CD4-positive, CD25-positive, alpha-beta regulatory T cell (primary cell): ENCODE measurements at regions not wholly inside any gene's neighbourhood (a gene's known extent, or its start where the extent isn't known, plus 50 kb on each side); places are given as distances from the start of the nearest gene placed in this dataset.

Experiments used
- ATAC-seq, 2 donors: fragments of 150-1000 bp; cut with Tn5 transposase; one replicate each; pipeline ENCODE4 v1.10.0; 2021; ENCODE audit warnings: low read depth in 2 of 2, moderate number of reproducible peaks in 2 of 2, moderate library complexity in 1 of 2
- DNase-seq, 3 donors: peaks; one replicate each; pipeline versions ENCODE4 v3.0.0 to v3.0.0-alpha.2; 2012 to 2022; ENCODE audit warnings: mixed read lengths in 1 of 3
- H3K27ac ChIP-seq: one replicate; pipeline ENCODE4 v1.7.0; 2013; ENCODE audit warnings: mild to moderate bottlenecking, low read length; ENCODE audit not compliant: insufficient read depth, poor library complexity, severe bottlenecking
- H3K27me3 ChIP-seq: one replicate; pipeline ENCODE4 v1.7.0; 2013; ENCODE audit warnings: low read length; ENCODE audit not compliant: control insufficient read depth, insufficient read depth
- H3K36me3 ChIP-seq: one replicate; pipeline ENCODE4 v1.7.0; 2013; ENCODE audit warnings: mild to moderate bottlenecking, low read length, moderate library complexity; ENCODE audit not compliant: control insufficient read depth, insufficient read depth
- H3K4me1 ChIP-seq: 2 replicates; pipeline ENCODE4 v1.7.0; 2013; ENCODE audit warnings: mild to moderate bottlenecking, low read length; ENCODE audit not compliant: insufficient read depth, control insufficient read depth, poor library complexity, severe bottlenecking
- H3K4me3 ChIP-seq: one replicate; pipeline ENCODE4 v1.7.0; 2013; ENCODE audit warnings: low read depth, mild to moderate bottlenecking, low read length, moderate library complexity
- H3K9me3 ChIP-seq, 2 experiments: 1 replicate in 1 of 2; 2 replicates in 1 of 2; pipeline ENCODE4 v1.7.0; 2013; ENCODE audit warnings: low read length in 2 of 2, mild to moderate bottlenecking in 1 of 2, moderate library complexity in 1 of 2; ENCODE audit not compliant: control insufficient read depth in 2 of 2
- H3K27ac Mint-ChIP-seq, 3 donors: one replicate each; pipeline ENCODE4 v1.8.0; 2020 to 2022; ENCODE audit warnings: mild to moderate bottlenecking in 3 of 3, mixed read lengths in 3 of 3, moderate library complexity in 2 of 3
- H3K27me3 Mint-ChIP-seq: one replicate; pipeline ENCODE4 v1.8.0; 2022; ENCODE audit warnings: mild to moderate bottlenecking, mixed read lengths
- H3K36me3 Mint-ChIP-seq: one replicate; pipeline ENCODE4 v1.8.0; 2020; ENCODE audit warnings: mixed read lengths
- H3K4me1 Mint-ChIP-seq, 4 donors: one replicate each; pipeline ENCODE4 v1.8.0; 2020 to 2022; ENCODE audit warnings: mixed read lengths in 4 of 4, mild to moderate bottlenecking in 1 of 4
- H3K4me3 Mint-ChIP-seq, 4 donors: one replicate each; pipeline ENCODE4 v1.8.0; 2020 to 2022; ENCODE audit warnings: mild to moderate bottlenecking in 4 of 4, mixed read lengths in 4 of 4, moderate library complexity in 3 of 4
- H3K9me3 Mint-ChIP-seq, 7 donors: one replicate each; pipeline ENCODE4 v1.8.0; 2020 to 2022; ENCODE audit warnings: mixed read lengths in 7 of 7, mild to moderate bottlenecking in 3 of 7, moderate library complexity in 2 of 7

- Histone ChIP-seq H3K36me3 (no peaks in the 10 kb centered on the region), H3K9me3 (no peaks in the 10 kb centered on the region), H3K4me1 (peaks cover 37% of the 10 kb centered on the region), H3K27ac (peak overlapping the region; percentile 98), H3K4me3 (peak overlapping the region; percentile 96), H3K27me3 (no peaks in the 10 kb centered on the region)
- DNase-seq, result peak in 1 of 3 donors; percentile 20
- Mint-ChIP-seq H3K27me3 (no peaks in the 10 kb centered on the region), H3K27ac (peak overlapping the region; percentile 98 to 100 (median 99)), H3K4me3 (peak overlapping the region; percentile 91 to 99 (median 96)), H3K9me3 (no peaks in the 10 kb centered on the region), H3K4me1 (peaks cover 26 to 49% (median 36%) of the 10 kb centered on the region in 4 donors), H3K36me3 (no peaks in the 10 kb centered on the region)
- ATAC-seq, result peak; percentile 4 to 13
Observed at GRCh38 chr4:184536881-184537248, 62.5 kb upstream of the IRF2 start.

GRCh38 chr4:184536065-184536880, 61.9 kb upstream of the IRF2 start:
- H3K4me3 Mint-ChIP-seq, result peak overlapping the region; percentile 91 to 99 (median 96)
- peak overlapping the region; percentile 96 for H3K4me3 ChIP-seq
- H3K27me3 Mint-ChIP-seq, result no peaks in the 10 kb centered on the region

GRCh38 chr4:184534511-184535391, 60.4 kb upstream of the IRF2 start:
- peaks cover 26 to 58% (median 44%) of the 10 kb centered on the region in 4 donors for H3K4me1 Mint-ChIP-seq
- peak in 2 of 3 donors; percentile 64 to 84 for DNase-seq

More at GRCh38 chr4:184536065-184536880, 61.9 kb upstream of the IRF2 start:
- no peak for DNase-seq
- Mint-ChIP-seq H3K27ac (peak overlapping the region; percentile 98 to 100 (median 99)), H3K36me3 (no peaks in the 10 kb centered on the region), H3K4me1 (peaks cover 26 to 52% (median 38%) of the 10 kb centered on the region in 4 donors), H3K9me3 (no peaks in the 10 kb centered on the region)
- Histone ChIP-seq H3K4me1 (peaks cover 37% of the 10 kb centered on the region), H3K9me3 (no peaks in the 10 kb centered on the region), H3K27ac (peak overlapping the region; percentile 98), H3K27me3 (no peaks in the 10 kb centered on the region), H3K36me3 (no peaks in the 10 kb centered on the region)
- ATAC-seq, result no peak

GRCh38 chr4:184533908-184534307, 59.6 kb upstream of the IRF2 start:
- Mint-ChIP-seq H3K9me3 (no peaks in the 10 kb centered on the region), H3K4me3 (peak overlapping the region in 2 of 4 donors; percentile 18 to 21), H3K27me3 (no peaks in the 10 kb centered on the region), H3K4me1 (peaks cover 33 to 62% (median 48%) of the 10 kb centered on the region in 4 donors), H3K27ac (peak overlapping the region; percentile 46 to 89 (median 84)), H3K36me3 (no peaks in the 10 kb centered on the region)
- Histone ChIP-seq H3K27me3 (no peaks in the 10 kb centered on the region), H3K4me3 (peak overlapping the region; percentile 96), H3K4me1 (peaks cover 37% of the 10 kb centered on the region), H3K9me3 (no peaks in the 10 kb centered on the region), H3K27ac (peak overlapping the region; percentile 98), H3K36me3 (no peaks in the 10 kb centered on the region)
- DNase-seq, result no peak
- no peak for ATAC-seq

More at GRCh38 chr4:184534511-184535391, 60.4 kb upstream of the IRF2 start:
- Histone ChIP-seq H3K9me3 (no peaks in the 10 kb centered on the region), H3K4me1 (peaks cover 37% of the 10 kb centered on the region), H3K36me3 (no peaks in the 10 kb centered on the region), H3K27me3 (no peaks in the 10 kb centered on the region), H3K27ac (peak overlapping the region; percentile 98), H3K4me3 (peak overlapping the region; percentile 96)
- H3K27ac Mint-ChIP-seq, result peak overlapping the region; percentile 90 to 96 (median 94)
- H3K36me3 Mint-ChIP-seq, result no peaks in the 10 kb centered on the region
- ATAC-seq, result peak; percentile 38 to 39
- no peaks in the 10 kb centered on the region for H3K9me3 Mint-ChIP-seq
- H3K27me3 Mint-ChIP-seq, result no peaks in the 10 kb centered on the region
- peak overlapping the region; percentile 68 to 97 (median 82) for H3K4me3 Mint-ChIP-seq

GRCh38 chr4:184531008-184531407, 56.7 kb upstream of the IRF2 start:
- Histone ChIP-seq H3K4me3 (no peak overlapping the region), H3K27ac (no peak overlapping the region), H3K27me3 (no peaks in the 10 kb centered on the region), H3K9me3 (no peaks in the 10 kb centered on the region), H3K36me3 (no peaks in the 10 kb centered on the region), H3K4me1 (peaks cover 28% of the 10 kb centered on the region)
- peaks cover 0 to 1% (median 0%) of the 10 kb centered on the region in 7 donors for H3K9me3 Mint-ChIP-seq
- H3K4me1 Mint-ChIP-seq, result peaks cover 28 to 54% (median 35%) of the 10 kb centered on the region in 4 donors
- no peak for ATAC-seq
- no peak overlapping the region for H3K4me3 Mint-ChIP-seq
- no peaks in the 10 kb centered on the region for H3K36me3 Mint-ChIP-seq
- H3K27ac Mint-ChIP-seq, result peak overlapping the region in 1 of 3 donors; percentile 67
- no peaks in the 10 kb centered on the region for H3K27me3 Mint-ChIP-seq
- DNase-seq, result no peak

- Mint-ChIP-seq H3K27ac (peak overlapping the region in 1 of 3 donors; percentile 45), H3K36me3 (peaks cover 6% of the 10 kb centered on the region), H3K9me3 (peaks cover 2 to 13% (median 4%) of the 10 kb centered on the region in 7 donors), H3K27me3 (no peaks in the 10 kb centered on the region), H3K4me3 (peak overlapping the region in 1 of 4 donors; percentile 27), H3K4me1 (peaks cover 19 to 37% (median 20%) of the 10 kb centered on the region in 4 donors)
- no peak for DNase-seq
- Histone ChIP-seq H3K9me3 (no peaks in the 10 kb centered on the region), H3K4me3 (no peak overlapping the region), H3K4me1 (peaks cover 12% of the 10 kb centered on the region), H3K36me3 (no peaks in the 10 kb centered on the region), H3K27me3 (no peaks in the 10 kb centered on the region), H3K27ac (no peak overlapping the region)
- ATAC-seq, result no peak
Observed at GRCh38 chr4:184529283-184529682, 54.9 kb upstream of the IRF2 start.

- peaks cover 6% of the 10 kb centered on the region for H3K36me3 Mint-ChIP-seq
- Histone ChIP-seq H3K27ac (no peak overlapping the region), H3K4me3 (no peak overlapping the region), H3K27me3 (no peaks in the 10 kb centered on the region), H3K4me1 (peaks cover 6% of the 10 kb centered on the region), H3K36me3 (no peaks in the 10 kb centered on the region), H3K9me3 (no peaks in the 10 kb centered on the region)
- H3K27ac Mint-ChIP-seq, result no peak overlapping the region
- no peak overlapping the region for H3K4me3 Mint-ChIP-seq
- no peak for ATAC-seq
- H3K27me3 Mint-ChIP-seq, result no peaks in the 10 kb centered on the region
- DNase-seq, result no peak
- H3K4me1 Mint-ChIP-seq, result peaks cover 15 to 33% (median 20%) of the 10 kb centered on the region in 4 donors
- peaks cover 2 to 19% (median 5%) of the 10 kb centered on the region in 7 donors for H3K9me3 Mint-ChIP-seq
Observed at GRCh38 chr4:184528713-184529112, 54.4 kb upstream of the IRF2 start.
